H1 (cell line): ENCODE measurements at regions not wholly inside any gene's neighbourhood (a gene's known extent, or its start where the extent isn't known, plus 50 kb on each side); places are given as distances from the start of the nearest gene placed in this dataset.

ENCODE experiments used
- CTCF ChIA-PET: fragments of 300-600 bp; sonication (Branson Sonifier 250); formaldehyde crosslinking; loops from one replicate; lab custom pipeline; 2021; ENCODE audit not compliant: partially characterized antibody; lab: Charles Lee
- POLR2A ChIA-PET: fragments of 300-600 bp; sonication (Branson Sonifier 250); formaldehyde crosslinking; loops from one replicate; lab custom pipeline; 2021; ENCODE audit warnings: inconsistent platforms; ENCODE audit not compliant: partially characterized antibody; lab: Charles Lee
- DNase-seq, 2 experiments: peaks; one replicate each; pipeline versions ENCODE4 v3.0.0 to v3.0.0-alpha.2; 2010 to 2022; ENCODE audit warnings: low spot score in 2 of 2, low read depth in 1 of 2, mixed read lengths in 1 of 2
- FAIRE-seq: peaks from 2 replicates; lab custom pipeline; 2011; peaks lifted over from hg19 to GRCh38; lab: Jason Lieb, UNC
- H2AFZ ChIP-seq: 2 replicates; pipeline ENCODE4 v1.8.1; 2012; ENCODE audit warnings: low read length, inconsistent platforms
- H2AK5ac ChIP-seq: 2 replicates; pipeline ENCODE4 v1.6.1; 2013; ENCODE audit warnings: low read depth, low read length
- H2BK120ac ChIP-seq: replicated peaks from 2 replicates; pipeline ENCODE3; 2013; ENCODE audit warnings: low read depth, low read length, inconsistent platforms
- H2BK12ac ChIP-seq: 2 replicates; pipeline ENCODE4 v1.6.1; 2013; ENCODE audit warnings: low read depth, low read length
- H2BK15ac ChIP-seq: 2 replicates; pipeline ENCODE4 v1.6.1; 2013; ENCODE audit warnings: low read length
- H2BK20ac ChIP-seq: 2 replicates; pipeline ENCODE4 v1.6.1; 2013; ENCODE audit warnings: low read length
- H2BK5ac ChIP-seq: 2 replicates; pipeline ENCODE4 v1.6.1; 2013; ENCODE audit warnings: low read depth, low read length
- H3K14ac ChIP-seq: 2 replicates; pipeline ENCODE4 v1.6.1; 2013; ENCODE audit warnings: inconsistent platforms; ENCODE audit not compliant: insufficient read length
- H3K18ac ChIP-seq: 2 replicates; pipeline ENCODE4 v1.6.1; 2013; ENCODE audit warnings: low read length; ENCODE audit errors: extremely low read depth
- H3K23ac ChIP-seq: 2 replicates; pipeline ENCODE4 v1.6.1; 2013; ENCODE audit warnings: inconsistent platforms; ENCODE audit not compliant: insufficient read length
- H3K23me2 ChIP-seq: 2 replicates; pipeline ENCODE4 v1.6.1; 2013; ENCODE audit warnings: low read depth, low read length
- H3K27ac ChIP-seq: 2 replicates; pipeline ENCODE4 v1.6.1; 2011; ENCODE audit warnings: low read depth, low read length, inconsistent platforms
- H3K27me3 ChIP-seq, 4 experiments: replicated peaks in 1 of 4; 1 replicate in 1 of 4; 2 replicates in 3 of 4; pipeline versions ENCODE4 v1.6.1 to v1.8.1; 2011 to 2013; ENCODE audit warnings: low read length in 3 of 4, mild to moderate bottlenecking in 3 of 4, inconsistent platforms in 2 of 4, mixed read lengths in 2 of 4, moderate library complexity in 1 of 4; ENCODE audit not compliant: control insufficient read depth in 3 of 4, insufficient read depth in 3 of 4; ENCODE audit errors: extremely low read depth in 1 of 4
- H3K36me3 ChIP-seq, 4 experiments: 2 replicates each; pipeline versions ENCODE4 v1.6.1 to v1.8.1; 2011 to 2013; ENCODE audit warnings: mild to moderate bottlenecking in 4 of 4, low read length in 3 of 4, moderate library complexity in 2 of 4, control low read depth in 1 of 4, inconsistent platforms in 1 of 4; ENCODE audit not compliant: insufficient read depth in 4 of 4, control insufficient read depth in 2 of 4
- H3K4ac ChIP-seq: replicated peaks from 2 replicates; pipeline ENCODE3; 2013; ENCODE audit warnings: low read length, low read depth, mixed read lengths, inconsistent platforms; ENCODE audit not compliant: insufficient read length
- H3K4me1 ChIP-seq, 4 experiments: replicated peaks in 1 of 4; 1 replicate in 1 of 4; 2 replicates in 3 of 4; pipeline versions ENCODE4 v1.6.1 to v1.8.1; 2011 to 2013; ENCODE audit warnings: low read length in 3 of 4, inconsistent platforms in 2 of 4, mixed read lengths in 1 of 4; ENCODE audit not compliant: insufficient read depth in 4 of 4, control insufficient read depth in 3 of 4
- H3K4me2 ChIP-seq, 2 experiments: 2 replicates each; pipeline versions ENCODE4 v1.6.1 to v1.8.1; 2011 to 2013; ENCODE audit warnings: low read depth in 2 of 2, low read length in 2 of 2, control low read depth in 1 of 2, inconsistent platforms in 1 of 2, mild to moderate bottlenecking in 1 of 2; ENCODE audit not compliant: insufficient read depth in 1 of 2
- H3K4me3 ChIP-seq, 4 experiments: fragments of 200-600, 300-600 bp in 1 of 4; sonication (generic), shearing (Covaris generic), sonication (Bioruptor Twin) in 1 of 4; 2 replicates each; pipeline versions ENCODE4 v1.5.1 to v1.8.1; 2011 to 2016; ENCODE audit warnings: low read length in 4 of 4, low read depth in 3 of 4, control low read depth in 2 of 4, inconsistent platforms in 2 of 4, mild to moderate bottlenecking in 2 of 4, mixed read lengths in 1 of 4, moderate library complexity in 1 of 4; ENCODE audit not compliant: insufficient read depth in 2 of 4; ENCODE audit errors: extremely low read depth in 1 of 4
- H3K56ac ChIP-seq: replicated peaks from 2 replicates; pipeline ENCODE3; 2013; ENCODE audit warnings: low read depth, mild to moderate bottlenecking, mixed read lengths, low read length, inconsistent platforms; ENCODE audit not compliant: insufficient read length
- H3K79me1 ChIP-seq: 2 replicates; pipeline ENCODE4 v1.6.1; 2013; ENCODE audit warnings: low read depth, low read length, control low read depth
- H3K79me2 ChIP-seq, 2 experiments: 2 replicates each; pipeline versions ENCODE4 v1.6.1 to v1.8.1; 2012 to 2013; ENCODE audit warnings: low read length in 2 of 2, mild to moderate bottlenecking in 2 of 2, inconsistent platforms in 1 of 2; ENCODE audit not compliant: insufficient read depth in 2 of 2, control insufficient read depth in 1 of 2
- H3K9ac ChIP-seq, 4 experiments: replicated peaks in 1 of 4; 1 replicate in 1 of 4; 2 replicates in 3 of 4; pipeline versions ENCODE4 v1.6.1 to v1.8.1; 2011 to 2013; ENCODE audit warnings: low read depth in 3 of 4, low read length in 3 of 4, control low read depth in 2 of 4, mild to moderate bottlenecking in 2 of 4, moderate library complexity in 2 of 4, inconsistent platforms in 1 of 4; ENCODE audit errors: extremely low read depth in 1 of 4
- H3K9me3 ChIP-seq, 2 experiments: 2 replicates each; pipeline versions ENCODE4 v1.6.1 to v1.8.1; 2012 to 2013; ENCODE audit warnings: mild to moderate bottlenecking in 2 of 2, moderate library complexity in 2 of 2, control low read depth in 1 of 2, inconsistent platforms in 1 of 2, low read depth in 1 of 2, low read length in 1 of 2, mixed read lengths in 1 of 2; ENCODE audit not compliant: insufficient read depth in 2 of 2
- H4K20me1 ChIP-seq, 2 experiments: replicated peaks in 1 of 2; 2 replicates each; pipeline versions ENCODE3 to v1.8.1; 2011 to 2013; ENCODE audit warnings: inconsistent platforms in 2 of 2, low read length in 2 of 2, mild to moderate bottlenecking in 1 of 2; ENCODE audit not compliant: insufficient read depth in 2 of 2, control insufficient read depth in 1 of 2
- H4K5ac ChIP-seq: 2 replicates; pipeline ENCODE4 v1.6.1; 2013; ENCODE audit warnings: low read length, low read depth, mixed read lengths, inconsistent platforms; ENCODE audit not compliant: insufficient read length
- H4K8ac ChIP-seq: 2 replicates; pipeline ENCODE4 v1.8.0; 2013; ENCODE audit warnings: mild to moderate bottlenecking, moderate library complexity, low read length, inconsistent platforms; ENCODE audit not compliant: insufficient read depth; ENCODE audit errors: extremely low read depth
- H4K91ac ChIP-seq: replicated peaks from 2 replicates; pipeline ENCODE3; 2013; ENCODE audit warnings: low read length, mixed read lengths, inconsistent platforms; ENCODE audit not compliant: insufficient read length
- CTBP2 ChIP-seq: IDR thresholded peaks from 2 replicates; pipeline ENCODE4 v1.7.0; 2011; ENCODE audit warnings: borderline replicate concordance, mild to moderate bottlenecking, moderate library complexity, mixed read lengths, low read length; ENCODE audit not compliant: insufficient read depth, insufficient read length
- EP300 ChIP-seq, 2 experiments: IDR thresholded peaks; 1 replicate in 1 of 2; 2 replicates in 1 of 2; pipeline ENCODE4 v1.6.1; 2011 to 2012; ENCODE audit warnings: low read depth in 2 of 2, low read length in 2 of 2, mild to moderate bottlenecking in 2 of 2, borderline replicate concordance in 1 of 2, inconsistent platforms in 1 of 2, moderate library complexity in 1 of 2
- HDAC6 ChIP-seq: IDR thresholded peaks from one replicate; pipeline ENCODE4 v1.7.1; 2012; ENCODE audit warnings: low read depth, mild to moderate bottlenecking, inconsistent platforms, low read length, moderate library complexity
- POLR2AphosphoS5 ChIP-seq: IDR thresholded peaks from 2 replicates; pipeline ENCODE4 v1.6.1; 2011; ENCODE audit warnings: low read depth, low read length
- SUZ12 ChIP-seq: fragments of 200-600 bp; sonication (generic); IDR thresholded peaks from 2 replicates; pipeline ENCODE4 v1.6.1; 2012; ENCODE audit warnings: mild to moderate bottlenecking, inconsistent platforms, low read length, moderate library complexity, mixed read lengths
- WGBS, 2 experiments: shearing (Covaris generic) in 1 of 2; methylation state at CpG; one replicate each; pipeline versions ENCODE4 v1.1.6 to v1.1.7; 2013 to 2015; ENCODE audit warnings: low lambda C conversion rate in 2 of 2, mixed read lengths in 2 of 2, inconsistent platforms in 1 of 2, low coverage in 1 of 2, missing lambda C conversion rate in 1 of 2; ENCODE audit not compliant: insufficient replicate concordance in 2 of 2, insufficient coverage in 1 of 2, insufficient read length in 1 of 2; ENCODE audit errors: extremely low coverage in 1 of 2, missing lambda C conversion rate in 1 of 2; 5-methylcytosine and 5-hydroxymethylcytosine counted together

DNA sequence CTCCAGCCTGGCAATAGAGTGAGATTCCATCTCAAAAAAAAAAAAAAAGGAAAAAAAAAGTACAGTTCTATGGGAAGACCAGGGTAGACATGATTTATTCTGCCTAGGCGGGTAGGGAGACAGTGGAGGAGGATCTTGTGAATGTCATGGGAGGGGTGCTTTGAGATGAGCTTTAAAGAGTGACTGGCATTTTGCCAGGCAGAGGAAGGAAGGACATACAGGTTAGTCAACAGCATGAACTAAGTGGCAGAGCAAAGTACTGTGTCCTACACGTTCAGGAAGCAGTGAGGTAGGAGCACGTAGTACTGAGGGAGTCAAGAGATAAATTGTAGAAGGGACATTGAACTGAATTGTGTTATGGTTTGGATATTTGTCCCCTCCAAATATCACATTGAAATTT, 451.5 kb downstream of the TOX3 start (continued):
- no peak for TF ChIP-seq POLR2AphosphoS5

- no peak for FAIRE-seq
- Histone ChIP-seq H3K9ac (no peak overlapping the region), H3K4me3 (no peak overlapping the region)
These were observed 454.8 kb downstream of the TOX3 start for GRCh38 chr16:52092126-52092525.

More at GRCh38 chr16:52092126-52092525, 454.8 kb downstream of the TOX3 start:
- H3K79me2 ChIP-seq: no peaks in the 10 kb centered on the region
- no peak overlapping the region for H3K4me2 ChIP-seq
- no peaks in the 10 kb centered on the region for H3K9me3 ChIP-seq
- peaks cover 2% of the 10 kb centered on the region; the same call in 1 of the 2 replicates for H3K23me2 ChIP-seq
- H2BK5ac ChIP-seq: no peak overlapping the region
- H2BK15ac ChIP-seq: no peak overlapping the region
- no peaks in the 10 kb centered on the region for H3K79me1 ChIP-seq
- H2AFZ ChIP-seq: no peak overlapping the region
- H3K56ac ChIP-seq: no peak overlapping the region
- no peak for DNase-seq
- no peaks in the 10 kb centered on the region for H4K20me1 ChIP-seq
- no peak overlapping the region for H4K91ac ChIP-seq
- H4K5ac ChIP-seq: no peak overlapping the region
- TF ChIP-seq SUZ12: no peak
- no peak for TF ChIP-seq EP300 (IDR thresholded peaks at IDR 0.05; ENCODE audit: borderline replicate concordance in 1 of 2, low read depth in 2 of 2, low read length in 2 of 2)
- no peak for TF ChIP-seq HDAC6
- TF ChIP-seq CTBP2: no peak
- TF ChIP-seq, all 59 proteins: peak for 0
- Histone ChIP-seq H2AK5ac (no peak overlapping the region), H3K14ac (no peak overlapping the region), H3K4ac (no peak overlapping the region), H3K27me3 (no peaks in the 10 kb centered on the region), H3K23ac (no peak overlapping the region), H2BK20ac (no peak overlapping the region), H3K18ac (no peak overlapping the region), H4K8ac (no peak overlapping the region), H3K27ac (no peak overlapping the region), H3K36me3 (no peaks in the 10 kb centered on the region), H3K4me1 (no peaks in the 10 kb centered on the region), H2BK120ac (no peak overlapping the region), H2BK12ac (no peak overlapping the region)
- ChIA-PET POLR2A (no interaction called here), CTCF (no interaction called here)
- WGBS, 2 experiments: 91% methylated on average over 3 of the region's 3 CpGs; no CpG with 5 or more reads in 1 of the 2 experiments
